Cardiac muscle cell (in vitro differentiated cells and primary cell): ENCODE measurements at regions not wholly inside any gene's neighbourhood (a gene's known extent, or its start where the extent isn't known, plus 50 kb on each side); places are given as distances from the start of the nearest gene placed in this dataset.

Experiments used
- DNase-seq, 2 donors: peaks; one replicate each; pipeline versions ENCODE4 v3.0.0 to v3.0.0-alpha.2; 2010 to 2017; ENCODE audit warnings: low read depth in 1 of 2, low spot score in 1 of 2
- H3K27ac ChIP-seq: fragments of 200-600 bp; sonication (generic); 2 replicates; pipeline ENCODE4 v1.5.1; 2016
- H3K27me3 ChIP-seq: fragments of 200-600 bp; sonication (generic); 2 replicates; pipeline ENCODE4 v1.6.0; 2016; ENCODE audit warnings: control low read depth
- H3K36me3 ChIP-seq: fragments of 200-600 bp; sonication (generic); 2 replicates; pipeline ENCODE4 v1.5.1; 2016; ENCODE audit warnings: control low read depth
- H3K4me1 ChIP-seq: fragments of 200-600 bp; sonication (generic); 2 replicates; pipeline ENCODE4 v1.8.1; 2017; ENCODE audit warnings: low read depth, mild to moderate bottlenecking, mixed run types
- H3K4me3 ChIP-seq: fragments of 200-600 bp; sonication (generic); 2 replicates; pipeline ENCODE4 v1.5.1; 2016; ENCODE audit warnings: mild to moderate bottlenecking
- H3K9me3 ChIP-seq: fragments of 200-600 bp; sonication (generic); 2 replicates; pipeline ENCODE4 v1.5.1; 2017; ENCODE audit warnings: low read depth, mild to moderate bottlenecking, control low read depth
- TF ChIP-seq, protein P1 (sequence below): IDR thresholded peaks from 2 replicates; pipeline ENCODE4 v1.5.1; 2012; ENCODE audit warnings: low read depth, mild to moderate bottlenecking, low read length

DNA sequence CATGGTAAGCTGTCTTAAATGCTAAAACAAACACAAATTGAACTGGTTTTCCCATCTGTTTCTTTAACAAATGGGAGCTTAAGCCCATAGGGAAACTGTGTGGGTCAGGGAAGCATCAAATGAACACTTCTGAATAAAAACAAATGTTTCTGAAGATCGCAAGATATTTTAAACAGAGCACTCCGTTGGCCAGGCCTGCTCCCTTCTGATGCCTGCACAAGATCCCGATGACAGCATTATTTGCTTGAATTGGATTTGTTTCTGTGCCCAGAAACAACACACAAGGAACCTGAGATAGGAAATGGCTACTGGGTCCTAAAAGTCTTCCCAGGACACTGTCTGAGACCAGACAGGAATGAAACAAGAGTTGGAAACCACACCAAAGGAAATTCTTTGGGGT is 425.8 kb upstream of the ZFHX3 start:
- Histone ChIP-seq H3K36me3 (no peaks in the 10 kb centered on the region), H3K4me3 (no peak overlapping the region), H3K4me1 (no peaks in the 10 kb centered on the region), H3K27ac (no peak overlapping the region), H3K27me3 (no peaks in the 10 kb centered on the region), H3K9me3 (no peaks in the 10 kb centered on the region)
- no peak for DNase-seq
- TF ChIP-seq, protein P1, sequence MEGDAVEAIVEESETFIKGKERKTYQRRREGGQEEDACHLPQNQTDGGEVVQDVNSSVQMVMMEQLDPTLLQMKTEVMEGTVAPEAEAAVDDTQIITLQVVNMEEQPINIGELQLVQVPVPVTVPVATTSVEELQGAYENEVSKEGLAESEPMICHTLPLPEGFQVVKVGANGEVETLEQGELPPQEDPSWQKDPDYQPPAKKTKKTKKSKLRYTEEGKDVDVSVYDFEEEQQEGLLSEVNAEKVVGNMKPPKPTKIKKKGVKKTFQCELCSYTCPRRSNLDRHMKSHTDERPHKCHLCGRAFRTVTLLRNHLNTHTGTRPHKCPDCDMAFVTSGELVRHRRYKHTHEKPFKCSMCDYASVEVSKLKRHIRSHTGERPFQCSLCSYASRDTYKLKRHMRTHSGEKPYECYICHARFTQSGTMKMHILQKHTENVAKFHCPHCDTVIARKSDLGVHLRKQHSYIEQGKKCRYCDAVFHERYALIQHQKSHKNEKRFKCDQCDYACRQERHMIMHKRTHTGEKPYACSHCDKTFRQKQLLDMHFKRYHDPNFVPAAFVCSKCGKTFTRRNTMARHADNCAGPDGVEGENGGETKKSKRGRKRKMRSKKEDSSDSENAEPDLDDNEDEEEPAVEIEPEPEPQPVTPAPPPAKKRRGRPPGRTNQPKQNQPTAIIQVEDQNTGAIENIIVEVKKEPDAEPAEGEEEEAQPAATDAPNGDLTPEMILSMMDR: no peak

DNA sequence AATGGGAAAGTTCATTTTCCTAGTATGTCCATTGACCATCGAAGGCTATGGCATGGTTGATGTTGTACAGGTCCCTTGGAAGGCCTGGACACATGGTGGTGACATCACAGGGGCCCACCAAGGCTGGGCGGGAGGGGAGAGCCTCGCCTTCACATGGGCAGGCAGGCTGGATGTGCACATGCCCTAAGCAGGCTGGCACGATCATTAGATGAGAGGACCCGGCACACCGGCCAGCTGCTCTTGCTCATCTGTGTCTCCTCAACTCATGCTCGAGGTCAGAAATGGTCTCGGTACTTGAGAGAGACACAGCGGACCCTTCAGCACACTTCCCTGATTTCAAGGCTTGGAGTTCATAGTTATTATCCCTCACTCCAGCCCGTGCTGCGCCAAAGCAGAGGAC is 416.9 kb upstream of the ZFHX3 start:
- Histone ChIP-seq H3K4me3 (no peak overlapping the region), H3K9me3 (no peaks in the 10 kb centered on the region), H3K27ac (no peak overlapping the region), H3K27me3 (no peaks in the 10 kb centered on the region), H3K4me1 (no peaks in the 10 kb centered on the region), H3K36me3 (no peaks in the 10 kb centered on the region)
- DNase-seq: no peak
- TF ChIP-seq, protein P1: no peak

DNA sequence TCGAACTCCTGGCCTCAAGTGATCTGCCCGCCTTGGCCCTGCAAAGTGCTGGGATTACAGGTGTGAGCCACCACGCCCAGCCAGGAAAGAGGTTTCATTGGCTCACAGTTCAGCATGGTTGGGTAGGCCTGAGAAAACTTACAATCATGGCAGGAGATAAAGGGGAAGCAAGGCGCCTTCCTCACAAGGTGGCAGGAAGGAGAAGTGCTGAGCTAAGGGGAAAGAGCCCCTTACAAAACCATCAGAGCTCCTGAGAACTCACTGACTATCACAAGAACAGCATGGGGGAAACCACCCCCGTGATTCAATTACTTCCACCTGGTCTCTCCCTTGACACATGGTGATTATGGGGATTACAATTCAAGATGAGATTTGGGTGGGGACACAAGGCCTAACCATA is 411.7 kb upstream of the ZFHX3 start:
- TF ChIP-seq, protein P1: no peak
- Histone ChIP-seq H3K36me3 (no peaks in the 10 kb centered on the region), H3K27ac (no peak overlapping the region), H3K4me3 (no peak overlapping the region), H3K9me3 (no peaks in the 10 kb centered on the region), H3K4me1 (no peaks in the 10 kb centered on the region), H3K27me3 (no peaks in the 10 kb centered on the region)
- no peak for DNase-seq

DNA sequence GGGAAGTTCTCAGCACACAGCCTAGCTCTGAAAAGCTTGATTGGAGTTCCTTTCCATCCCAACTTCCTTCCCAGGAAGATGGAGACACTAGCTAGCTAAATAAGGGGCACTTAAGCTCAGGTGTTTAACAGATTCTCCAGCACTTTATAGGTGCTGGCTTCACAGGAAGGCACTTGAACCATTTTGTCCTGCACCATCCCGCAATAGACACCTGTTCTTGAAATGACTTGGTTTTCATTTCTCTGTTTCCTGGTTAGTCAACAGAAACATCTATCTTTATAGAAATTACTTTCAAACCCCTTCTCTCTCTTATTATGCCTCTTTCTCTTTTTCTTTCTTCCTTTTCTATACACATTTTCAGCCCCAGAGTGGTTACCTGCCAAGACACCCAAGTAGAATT is 409.9 kb upstream of the ZFHX3 start:
- Histone ChIP-seq H3K4me3 (no peak overlapping the region), H3K4me1 (no peaks in the 10 kb centered on the region), H3K27ac (no peak overlapping the region), H3K36me3 (no peaks in the 10 kb centered on the region), H3K27me3 (no peaks in the 10 kb centered on the region), H3K9me3 (no peaks in the 10 kb centered on the region)
- TF ChIP-seq, protein P1: no peak
- no peak for DNase-seq

DNA sequence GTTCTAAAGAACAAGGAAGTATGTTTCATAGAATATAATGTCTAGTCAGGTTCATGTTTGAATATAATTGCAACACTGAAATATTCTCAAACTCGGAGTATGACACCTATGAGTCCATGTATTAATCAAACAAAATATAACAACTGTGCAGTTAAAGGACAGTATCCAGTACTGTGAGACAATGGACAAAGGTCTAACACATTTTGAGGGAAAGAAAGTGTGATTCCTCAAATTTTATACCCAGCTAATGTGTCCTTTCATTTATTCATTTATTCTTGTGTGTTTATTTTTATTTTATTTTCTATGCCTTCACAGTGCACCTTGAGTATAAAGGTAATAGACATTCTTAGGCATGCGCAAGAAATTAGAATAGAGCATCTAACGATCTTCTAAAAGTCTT is 401.0 kb upstream of the ZFHX3 start:
- Histone ChIP-seq H3K4me3 (no peak overlapping the region), H3K27me3 (no peaks in the 10 kb centered on the region), H3K27ac (no peak overlapping the region), H3K36me3 (no peaks in the 10 kb centered on the region), H3K4me1 (no peaks in the 10 kb centered on the region), H3K9me3 (no peaks in the 10 kb centered on the region)
- TF ChIP-seq, protein P1: no peak
- DNase-seq: no peak

DNA sequence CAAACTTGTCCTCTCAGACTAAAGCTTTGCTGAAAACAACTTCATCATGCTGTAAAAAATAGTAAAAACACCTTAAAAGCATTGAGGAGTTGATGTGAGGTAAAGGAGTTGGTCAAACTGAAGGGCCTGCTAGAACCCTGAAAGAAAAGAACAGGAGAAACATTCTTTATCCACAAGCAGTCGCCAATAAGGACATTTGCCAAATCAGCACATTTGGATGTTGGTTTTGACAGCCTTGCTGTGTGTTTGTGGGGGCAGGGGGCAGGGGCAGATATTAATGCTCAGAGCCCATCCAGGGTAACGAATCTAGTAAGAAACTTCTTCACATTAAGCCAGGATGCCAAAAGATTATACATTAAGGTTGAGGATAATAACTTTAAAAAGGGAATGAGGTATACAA is 399.9 kb upstream of the ZFHX3 start:
- no peak for DNase-seq
- no peak overlapping the region for H3K4me3 ChIP-seq
- H3K9me3 ChIP-seq: no peaks in the 10 kb centered on the region
- H3K36me3 ChIP-seq: no peaks in the 10 kb centered on the region
- H3K27ac ChIP-seq: no peak overlapping the region
- no peaks in the 10 kb centered on the region for H3K27me3 ChIP-seq
- H3K4me1 ChIP-seq: no peaks in the 10 kb centered on the region
- TF ChIP-seq, protein P1: no peak
